Activated CD8-positive, alpha-beta memory T cell treated with anti-CD3 and anti-CD28 coated beads, Interleukin-2, amount 50 U/mL, for 24 hours (primary cell): ENCODE measurements at regions not wholly inside any gene's neighbourhood (a gene's known extent, or its start where the extent isn't known, plus 50 kb on each side); places are given as distances from the start of the nearest gene placed in this dataset.

Source experiments
- DNase-seq: peaks from one replicate; pipeline ENCODE4 v3.0.0-alpha.2; 2020; ENCODE audit errors: extremely low read depth

- no peak for DNase-seq
Observed at GRCh38 chr15:94100863-94101262, 130.5 kb upstream of the MCTP2 start.

GRCh38 chr15:94099574-94099960 lies 131.8 kb upstream of the MCTP2 start:
- DNase-seq, result no peak

GRCh38 chr15:94098921-94099573 lies 132.3 kb upstream of the MCTP2 start:
- no peak for DNase-seq

GRCh38 chr15:94097552-94097951 lies 133.8 kb upstream of the MCTP2 start:
- no peak for DNase-seq

GRCh38 chr15:94094310-94094709 lies 137.1 kb upstream of the MCTP2 start:
- DNase-seq, result no peak

- DNase-seq, result no peak
Observed at GRCh38 chr15:94086341-94086740, 145.0 kb upstream of the MCTP2 start.

- no peak for DNase-seq
Observed at GRCh38 chr15:94083467-94084052, 147.8 kb upstream of the MCTP2 start.

- no peak for DNase-seq
Observed at GRCh38 chr15:94081829-94082228, 149.5 kb upstream of the MCTP2 start.

GRCh38 chr15:94080989-94081605 lies 150.3 kb upstream of the MCTP2 start:
- DNase-seq, result no peak

GRCh38 chr15:94080416-94080815 lies 150.9 kb upstream of the MCTP2 start:
- DNase-seq, result no peak

GRCh38 chr15:94079968-94080367 lies 151.4 kb upstream of the MCTP2 start:
- no peak for DNase-seq

- DNase-seq, result no peak
Observed at GRCh38 chr15:94079459-94079858, 151.9 kb upstream of the MCTP2 start.

GRCh38 chr15:94077938-94078337 lies 153.4 kb upstream of the MCTP2 start:
- no peak for DNase-seq

- no peak for DNase-seq
Observed at GRCh38 chr15:94075349-94075748, 156.0 kb upstream of the MCTP2 start.

GRCh38 chr15:94070356-94071295 lies 160.7 kb upstream of the MCTP2 start:
- no peak for DNase-seq

- no peak for DNase-seq
Observed at GRCh38 chr15:94069844-94070243, 161.5 kb upstream of the MCTP2 start.

GRCh38 chr15:94066811-94067210 lies 164.6 kb upstream of the MCTP2 start:
- no peak for DNase-seq

- DNase-seq, result no peak
Observed at GRCh38 chr15:94066046-94066445, 165.3 kb upstream of the MCTP2 start.

GRCh38 chr15:94064676-94065313 lies 166.6 kb upstream of the MCTP2 start:
- DNase-seq, result no peak

- no peak for DNase-seq
Observed at GRCh38 chr15:94061041-94061440, 170.3 kb upstream of the MCTP2 start.

- DNase-seq, result no peak
Observed at GRCh38 chr15:94059013-94059587, 172.3 kb upstream of the MCTP2 start.
